B cell (primary cell): ENCODE measurements at regions not wholly inside any gene's neighbourhood (a gene's known extent, or its start where the extent isn't known, plus 50 kb on each side); places are given as distances from the start of the nearest gene placed in this dataset.

Source experiments
- ATAC-seq: fragments of 200-7000 bp; cut with Tn5 transposase; one replicate; pipeline ENCODE4 v1.10.0; 2021; ENCODE audit warnings: low read depth, mild to moderate bottlenecking, moderate number of reproducible peaks, moderate library complexity
- CTCF ChIA-PET: fragments of 350-600 bp; sonication (Branson Sonifier 250); formaldehyde crosslinking; loops from one replicate; lab custom pipeline; 2021; ENCODE audit warnings: antibody characterized with exemption, inconsistent platforms; lab: Charles Lee
- POLR2A ChIA-PET: fragments of 350-600 bp; sonication (Branson Sonifier 250); formaldehyde crosslinking; loops from one replicate; lab custom pipeline; 2021; ENCODE audit warnings: antibody characterized with exemption; lab: Charles Lee
- DNase-seq: peaks from one replicate; pipeline ENCODE4 v3.0.0; 2013
- H2AFZ ChIP-seq: 2 replicates; pipeline ENCODE4 v1.6.1; 2012; ENCODE audit warnings: mild to moderate bottlenecking, low read depth, low read length; ENCODE audit not compliant: insufficient read depth, poor library complexity, severe bottlenecking
- H3K27ac ChIP-seq, 2 donors: 1 replicate in 1 of 2; 2 replicates in 1 of 2; pipeline ENCODE4 v1.5.1; 2012 to 2013; ENCODE audit warnings: low read length in 2 of 2, mild to moderate bottlenecking in 2 of 2, moderate library complexity in 1 of 2
- H3K27me3 ChIP-seq, 4 experiments: fragments of 200-600 bp in 1 of 4; sonication (generic) in 1 of 4; replicated peaks in 1 of 4; 1 replicate in 2 of 4; 2 replicates in 2 of 4; pipeline versions ENCODE4 v1.6.1 to v1.7.0; 2013 to 2016; ENCODE audit warnings: low read length in 3 of 4, mild to moderate bottlenecking in 2 of 4, mixed read lengths in 1 of 4, moderate library complexity in 1 of 4; ENCODE audit not compliant: insufficient read depth in 4 of 4, control insufficient read depth in 3 of 4; ENCODE audit errors: control extremely low read depth in 1 of 4
- H3K36me3 ChIP-seq, 2 experiments: replicated peaks in 1 of 2; 1 replicate in 1 of 2; 2 replicates in 1 of 2; pipeline versions ENCODE4 v1.6.1 to v1.7.1; 2013; ENCODE audit warnings: low read length in 1 of 2; ENCODE audit not compliant: insufficient read depth in 2 of 2, control insufficient read depth in 1 of 2; ENCODE audit errors: control extremely low read depth in 1 of 2, extremely low read depth in 1 of 2
- H3K4me1 ChIP-seq, 2 donors: fragments of 200-600 bp in 1 of 2; sonication (generic) in 1 of 2; 1 replicate in 1 of 2; 2 replicates in 1 of 2; pipeline versions ENCODE4 v1.5.1 to v1.6.1; 2013 to 2017; ENCODE audit warnings: low read length in 2 of 2; ENCODE audit not compliant: control insufficient read depth in 2 of 2, insufficient read depth in 2 of 2
- H3K4me2 ChIP-seq: replicated peaks from 2 replicates; pipeline ENCODE3; 2012; ENCODE audit warnings: mild to moderate bottlenecking, low read depth, low read length; ENCODE audit not compliant: poor library complexity, severe bottlenecking
- H3K4me3 ChIP-seq, 5 experiments: fragments of 200-600 bp in 1 of 5; sonication (generic) in 1 of 5; 1 replicate in 3 of 5; 2 replicates in 2 of 5; pipeline versions ENCODE4 v1.5.1 to v1.7.0; 2011 to 2016; ENCODE audit warnings: low read length in 4 of 5, mild to moderate bottlenecking in 4 of 5, low read depth in 2 of 5, control low read depth in 1 of 5, moderate library complexity in 1 of 5; ENCODE audit not compliant: insufficient read depth in 1 of 5; ENCODE audit errors: control extremely low read depth in 1 of 5, extremely low read depth in 1 of 5
- H3K79me2 ChIP-seq: fragments of 200-600 bp; sonication (generic); one replicate; pipeline ENCODE4 v1.6.0; 2016; ENCODE audit warnings: low read length; ENCODE audit not compliant: control insufficient read depth, insufficient read depth
- H3K9ac ChIP-seq: fragments of 200-600 bp; sonication (generic); 2 replicates; pipeline ENCODE4 v1.6.1; 2017; ENCODE audit warnings: mild to moderate bottlenecking, low read length, moderate library complexity
- H3K9me3 ChIP-seq, 3 donors: one replicate each; pipeline versions ENCODE4 v1.6.1 to v1.7.1; 2013; ENCODE audit warnings: low read length in 2 of 3; ENCODE audit not compliant: control insufficient read depth in 2 of 3, insufficient read depth in 1 of 3; ENCODE audit errors: control extremely low read depth in 1 of 3
- H4K20me1 ChIP-seq: 2 replicates; pipeline ENCODE4 v1.6.0; 2012; ENCODE audit warnings: mild to moderate bottlenecking, low read length; ENCODE audit not compliant: insufficient read depth, control insufficient read depth, poor library complexity, severe bottlenecking
- H3K27ac Mint-ChIP-seq: one replicate; pipeline ENCODE4 v1.8.0; 2021; ENCODE audit warnings: mixed read lengths
- H3K27me3 Mint-ChIP-seq: one replicate; pipeline ENCODE4 v1.8.0; 2021; ENCODE audit warnings: mixed read lengths
- H3K4me1 Mint-ChIP-seq: one replicate; pipeline ENCODE4 v1.8.0; 2021; ENCODE audit warnings: mixed read lengths
- H3K4me3 Mint-ChIP-seq: one replicate; pipeline ENCODE4 v1.8.0; 2021; ENCODE audit warnings: mixed read lengths
- H3K9me3 Mint-ChIP-seq: one replicate; pipeline ENCODE4 v1.8.0; 2022; ENCODE audit warnings: mixed read lengths; ENCODE audit not compliant: insufficient read depth
- EZH2 ChIP-seq: IDR thresholded peaks from 2 replicates; pipeline ENCODE4 v1.6.1; 2012; ENCODE audit warnings: borderline replicate concordance, low read depth, mild to moderate bottlenecking, moderate library complexity, low read length; ENCODE audit not compliant: insufficient read depth, poor library complexity, severe bottlenecking
- WGBS: methylation state at CpG from one replicate; pipeline ENCODE4 v1.1.5; 2013; ENCODE audit warnings: missing lambda C conversion rate; ENCODE audit not compliant: insufficient coverage; 5-methylcytosine and 5-hydroxymethylcytosine counted together
- intact Hi-C: fragments of 100-400 bp; cut with micrococcal nuclease; formaldehyde crosslinking; loops from one replicate; pipeline ENCODE4 v1.10.0; 2022
- TF ChIP-seq, protein P1 (sequence below): fragments of 200-600 bp; IDR thresholded peaks from one replicate; pipeline ENCODE4 v1.8.0; 2022; ENCODE audit warnings: antibody characterized with exemption, mild to moderate bottlenecking

DNA sequence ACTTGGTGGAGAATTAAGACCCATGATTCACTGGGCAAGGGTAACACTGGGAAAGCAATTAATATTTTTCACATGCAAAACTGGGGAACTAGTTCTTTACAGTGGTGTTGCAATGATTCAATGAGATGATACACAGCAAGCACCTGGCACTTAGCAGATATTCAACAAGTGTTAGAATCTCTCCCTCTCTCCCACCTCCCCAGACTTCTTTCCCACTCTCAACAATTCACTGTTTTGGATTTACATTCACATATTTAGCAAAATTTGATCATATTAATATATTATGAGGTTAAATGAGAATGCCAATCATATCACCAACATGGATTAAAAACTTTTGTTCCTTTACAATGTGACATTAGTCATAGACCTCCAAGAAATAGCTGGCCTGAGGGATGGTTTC lies 223.1 kb upstream of the GRIP1 start:
- Histone ChIP-seq H3K9ac (no peak overlapping the region), H3K4me2 (no peak overlapping the region), H3K4me3 (no peak overlapping the region), H3K4me1 (peaks cover 19 to 21% of the 10 kb centered on the region in 2 donors), H3K27ac (no peak overlapping the region), H3K9me3 (no peaks in the 10 kb centered on the region), H3K27me3 (no peaks in the 10 kb centered on the region), H3K36me3 (no peaks in the 10 kb centered on the region), H3K79me2 (no peaks in the 10 kb centered on the region), H2AFZ (peak overlapping the region; percentile 44), H4K20me1 (no peaks in the 10 kb centered on the region)
- Mint-ChIP-seq H3K27me3 (peaks cover 4% of the 10 kb centered on the region), H3K4me3 (no peak overlapping the region), H3K27ac (no peak overlapping the region), H3K4me1 (peaks cover 30% of the 10 kb centered on the region), H3K9me3 (no peaks in the 10 kb centered on the region)
- POLR2A ChIA-PET = no interaction called here
- no peak for ATAC-seq
- TF ChIP-seq, protein P1, sequence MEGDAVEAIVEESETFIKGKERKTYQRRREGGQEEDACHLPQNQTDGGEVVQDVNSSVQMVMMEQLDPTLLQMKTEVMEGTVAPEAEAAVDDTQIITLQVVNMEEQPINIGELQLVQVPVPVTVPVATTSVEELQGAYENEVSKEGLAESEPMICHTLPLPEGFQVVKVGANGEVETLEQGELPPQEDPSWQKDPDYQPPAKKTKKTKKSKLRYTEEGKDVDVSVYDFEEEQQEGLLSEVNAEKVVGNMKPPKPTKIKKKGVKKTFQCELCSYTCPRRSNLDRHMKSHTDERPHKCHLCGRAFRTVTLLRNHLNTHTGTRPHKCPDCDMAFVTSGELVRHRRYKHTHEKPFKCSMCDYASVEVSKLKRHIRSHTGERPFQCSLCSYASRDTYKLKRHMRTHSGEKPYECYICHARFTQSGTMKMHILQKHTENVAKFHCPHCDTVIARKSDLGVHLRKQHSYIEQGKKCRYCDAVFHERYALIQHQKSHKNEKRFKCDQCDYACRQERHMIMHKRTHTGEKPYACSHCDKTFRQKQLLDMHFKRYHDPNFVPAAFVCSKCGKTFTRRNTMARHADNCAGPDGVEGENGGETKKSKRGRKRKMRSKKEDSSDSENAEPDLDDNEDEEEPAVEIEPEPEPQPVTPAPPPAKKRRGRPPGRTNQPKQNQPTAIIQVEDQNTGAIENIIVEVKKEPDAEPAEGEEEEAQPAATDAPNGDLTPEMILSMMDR = no peak
- no peak for TF ChIP-seq EZH2
- intact Hi-C loops = no loop called here
- CTCF ChIA-PET = interaction anchor here (0.9 kb wide), 1 partner anchor 122 kb away, joined by 3 read pairs; no protein-coding TSS in a partner anchor
- DNase-seq = no peak

GRCh38 chr12:66903782-66904396 lies 225.0 kb upstream of the GRIP1 start:
- intact Hi-C loops = no loop called here
- H3K4me2 ChIP-seq = no peak overlapping the region
- Mint-ChIP-seq H3K4me1 (peaks cover 29% of the 10 kb centered on the region), H3K4me3 (no peak overlapping the region), H3K9me3 (no peaks in the 10 kb centered on the region), H3K27ac (no peak overlapping the region), H3K27me3 (peaks cover 4% of the 10 kb centered on the region)
- ATAC-seq (no peak), DNase-seq (no peak)
- H4K20me1 ChIP-seq = no peaks in the 10 kb centered on the region
- POLR2A ChIA-PET = no interaction called here
- H3K27ac ChIP-seq = no peak overlapping the region
- H3K27me3 ChIP-seq = no peaks in the 10 kb centered on the region
- WGBS = no CpG with 5 or more reads among the region's 1 CpG
- H3K4me1 ChIP-seq = peaks cover 19 to 21% of the 10 kb centered on the region in 2 donors
- H3K9ac ChIP-seq = no peak overlapping the region
- TF ChIP-seq EZH2 = no peak
- TF ChIP-seq, protein P1 = no peak
- H3K9me3 ChIP-seq = no peaks in the 10 kb centered on the region
- CTCF ChIA-PET = no interaction called here
- no peak overlapping the region for H2AFZ ChIP-seq
- H3K36me3 ChIP-seq = no peaks in the 10 kb centered on the region
- no peak overlapping the region for H3K4me3 ChIP-seq
- no peaks in the 10 kb centered on the region for H3K79me2 ChIP-seq
